ENCODE measurements at regions not wholly inside any gene's neighbourhood (a gene's known extent, or its start where the extent isn't known, plus 50 kb on each side); places are given as distances from the start of the nearest gene placed in this dataset.
A peak's percentile ranks its signal among the peaks of the same experiment; 100 is the strongest.

DNA sequence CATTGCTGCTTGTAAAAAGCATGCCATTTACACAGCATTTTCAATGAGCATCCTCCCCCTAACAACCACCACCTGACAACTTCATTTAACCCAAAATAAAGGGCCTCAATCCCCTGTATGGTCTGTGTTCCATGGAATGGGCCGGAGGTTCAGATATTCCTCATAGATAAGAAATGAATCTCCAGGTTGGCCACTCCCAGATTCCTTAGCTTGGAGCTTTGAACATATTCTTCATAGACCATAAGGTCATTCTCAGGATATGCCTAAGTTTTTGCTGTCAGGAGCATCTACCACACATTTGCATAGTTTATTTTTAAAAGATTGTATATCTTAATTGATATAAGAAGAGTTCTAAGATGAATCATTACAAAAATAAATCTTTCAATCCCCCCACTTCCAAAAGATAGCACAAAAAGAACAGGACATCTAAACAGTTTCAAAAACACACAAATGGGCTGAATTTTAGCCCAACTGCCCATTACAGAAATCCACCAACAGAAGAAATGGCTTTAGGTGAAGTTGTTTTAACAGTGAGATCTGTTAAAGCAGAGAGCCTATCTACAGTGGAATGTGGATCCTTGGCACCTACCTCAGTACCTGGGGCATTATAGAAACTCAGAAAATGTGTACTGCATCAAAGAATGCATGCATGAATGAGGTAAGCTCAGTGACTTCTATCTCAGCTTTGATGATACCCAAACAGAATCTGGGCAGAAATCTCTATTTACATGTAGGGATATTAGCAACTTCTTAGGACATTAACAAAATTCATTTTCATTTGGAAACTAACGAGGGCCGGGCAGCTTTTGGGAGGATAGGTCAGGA is 179.8 kb downstream of the SEC61B start:
- no peak for DNase-seq

DNA sequence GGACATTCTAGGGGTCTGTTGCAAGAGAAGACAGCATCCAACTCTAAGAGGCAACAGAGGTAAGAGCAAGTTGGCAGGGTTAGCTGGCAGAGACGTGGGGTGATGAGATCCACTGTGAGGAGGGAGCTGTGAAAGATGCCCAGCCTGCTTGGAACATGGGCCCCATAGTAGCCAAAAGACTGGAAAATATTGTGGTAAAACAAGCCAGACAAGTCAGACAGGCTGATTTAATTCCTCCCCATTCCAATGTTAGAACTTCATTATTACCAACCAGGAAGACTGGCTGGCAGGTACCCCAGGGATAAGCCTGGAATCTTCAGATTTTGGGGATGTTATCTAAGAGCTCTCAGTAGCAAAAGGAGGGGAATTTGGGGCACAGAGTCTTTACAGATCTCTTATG is 181.3 kb downstream of the SEC61B start:
- DNase-seq: no peak

- DNase-seq: no peak
Observed at GRCh38 chr9:99405359-99405758, 183.3 kb downstream of the SEC61B start.

DNA sequence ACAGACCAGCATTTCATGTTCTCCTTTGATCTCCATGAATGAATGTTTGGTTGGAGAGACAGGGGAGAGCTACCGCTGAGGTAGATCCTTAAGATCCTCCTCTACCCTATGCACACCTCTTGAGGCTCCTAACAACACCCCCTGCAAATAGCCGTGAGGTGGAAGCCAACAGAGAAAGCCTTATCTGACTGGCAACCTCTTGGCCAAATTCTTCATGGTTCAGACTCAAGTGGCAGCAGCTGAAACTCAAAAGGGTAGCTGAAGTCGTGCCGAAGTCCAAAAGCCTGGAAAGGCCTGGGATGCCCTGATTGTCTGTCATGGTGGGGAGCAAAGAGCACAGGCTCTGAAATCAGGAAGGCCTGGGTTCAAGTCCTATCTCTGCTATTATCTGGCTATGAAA is 184.9 kb downstream of the SEC61B start:
- DNase-seq: no peak

DNA sequence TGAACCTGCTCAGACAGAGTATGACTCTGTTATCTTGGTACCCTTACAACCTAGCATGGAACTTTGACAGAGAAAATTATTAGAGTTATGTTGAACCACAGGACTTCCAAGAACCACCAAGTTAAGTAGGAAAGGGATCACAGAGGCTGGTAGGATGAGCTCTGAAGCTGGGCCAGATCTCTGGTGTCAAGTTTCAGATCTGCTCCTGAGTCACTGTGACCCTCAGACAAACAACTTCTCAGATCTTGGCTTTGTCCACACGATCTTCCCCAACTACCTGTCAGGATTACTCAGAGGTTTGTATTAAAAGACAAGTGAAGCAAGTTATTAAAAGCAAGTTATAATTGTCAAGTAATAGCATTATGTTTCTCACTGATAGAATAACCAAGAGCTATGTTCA is 189.0 kb downstream of the SEC61B start:
- no peak for DNase-seq

GRCh38 chr9:99411479-99412115 is 189.5 kb downstream of the SEC61B start:
- peak in 2 of 3 experiments; percentile 83 to 97 for DNase-seq

- DNase-seq: no peak
Observed at GRCh38 chr9:99412606-99413005, 190.5 kb downstream of the SEC61B start.

GRCh38 chr9:99414321-99414720 is 192.2 kb downstream of the SEC61B start:
- no peak for DNase-seq

DNA sequence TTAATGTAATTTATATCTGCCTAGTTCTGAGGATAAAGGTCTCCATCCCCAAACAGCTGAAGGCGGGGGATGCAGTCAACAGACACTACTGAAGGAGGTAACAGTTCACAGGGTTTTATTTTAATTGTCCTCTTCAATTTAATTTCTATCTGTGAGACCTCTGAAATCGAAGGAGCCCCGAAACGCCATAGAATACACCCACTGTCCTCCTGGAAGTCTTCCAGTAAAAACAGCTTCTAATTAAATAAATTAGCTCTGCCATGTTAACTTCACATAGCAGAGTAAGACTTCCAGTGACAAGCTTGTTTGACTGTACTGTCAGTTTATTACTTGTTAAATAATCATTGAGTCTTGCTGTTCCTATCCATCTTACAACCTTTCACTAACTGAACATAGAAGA is 193.5 kb downstream of the SEC61B start:
- no peak for DNase-seq

DNA sequence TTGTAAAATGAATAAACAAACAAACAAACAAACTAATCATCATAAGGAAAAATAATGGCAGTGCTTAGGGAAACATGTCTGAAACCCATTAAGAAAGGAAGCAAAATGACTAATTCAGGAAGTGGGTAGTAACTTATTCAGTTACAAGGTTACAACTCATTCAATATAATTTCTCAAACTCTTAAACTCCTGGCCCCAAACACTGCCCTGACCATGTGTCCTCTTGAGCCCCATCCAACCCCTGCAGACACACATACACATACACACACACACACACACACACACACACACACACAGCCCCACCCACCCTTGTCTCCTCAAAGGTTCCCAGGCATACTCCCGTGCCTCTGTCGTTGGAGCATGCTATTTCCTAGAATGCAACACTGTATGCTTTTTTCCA is 193.9 kb downstream of the SEC61B start:
- DNase-seq: no peak

GRCh38 chr9:99419070-99419469 is 197.0 kb downstream of the SEC61B start:
- DNase-seq: peak in 1 of 3 experiments; percentile 21

- DNase-seq: no peak
Observed at GRCh38 chr9:99421369-99421768, 199.3 kb downstream of the SEC61B start.

DNA sequence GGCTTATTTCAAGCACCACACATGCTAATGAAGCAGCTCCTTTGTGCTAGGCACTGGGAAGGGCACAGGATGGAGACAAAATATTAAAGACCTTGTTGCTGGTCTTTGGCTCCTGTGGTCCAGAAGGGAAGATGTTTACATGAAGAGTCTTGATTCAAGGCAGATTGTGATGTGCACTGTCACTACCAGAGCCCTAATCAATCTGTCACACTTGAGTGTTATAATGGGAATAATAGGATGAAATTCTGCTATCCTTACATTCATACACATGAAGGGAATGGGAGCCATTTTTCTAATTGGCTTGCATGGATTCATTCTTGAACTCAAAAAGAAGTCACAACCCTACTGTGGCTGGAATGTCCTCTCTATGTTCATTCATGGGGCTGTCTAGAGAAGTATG is 203.0 kb downstream of the SEC61B start:
- no peak for DNase-seq

GRCh38 chr9:99425923-99426842 is 204.1 kb downstream of the SEC61B start:
- no peak for DNase-seq

DNA sequence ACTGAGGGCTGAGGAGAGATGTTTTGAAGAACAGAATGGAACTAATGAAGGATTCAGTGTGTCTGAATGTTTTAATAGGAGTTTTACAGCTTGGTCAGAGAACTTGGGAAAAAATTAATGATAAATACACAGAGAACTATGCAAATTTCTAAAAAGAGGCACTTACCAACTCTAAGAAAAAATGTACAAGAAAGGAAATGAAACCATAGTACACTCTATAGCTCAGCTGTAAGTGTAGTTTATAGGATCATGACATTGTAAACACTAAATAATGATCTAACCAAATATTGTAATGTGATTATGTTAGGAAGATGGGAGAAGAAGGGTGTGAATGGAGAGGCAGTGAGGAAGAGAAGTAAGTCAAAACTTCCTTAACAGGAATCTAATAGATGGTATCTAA is 205.2 kb downstream of the SEC61B start:
- no peak for DNase-seq

GRCh38 chr9:99430301-99430700 is 208.2 kb downstream of the SEC61B start:
- DNase-seq: no peak

- DNase-seq: no peak
Observed at GRCh38 chr9:99431103-99431502, 209.0 kb downstream of the SEC61B start.

GRCh38 chr9:99432075-99432474 is 210.0 kb downstream of the SEC61B start:
- DNase-seq: no peak

DNA sequence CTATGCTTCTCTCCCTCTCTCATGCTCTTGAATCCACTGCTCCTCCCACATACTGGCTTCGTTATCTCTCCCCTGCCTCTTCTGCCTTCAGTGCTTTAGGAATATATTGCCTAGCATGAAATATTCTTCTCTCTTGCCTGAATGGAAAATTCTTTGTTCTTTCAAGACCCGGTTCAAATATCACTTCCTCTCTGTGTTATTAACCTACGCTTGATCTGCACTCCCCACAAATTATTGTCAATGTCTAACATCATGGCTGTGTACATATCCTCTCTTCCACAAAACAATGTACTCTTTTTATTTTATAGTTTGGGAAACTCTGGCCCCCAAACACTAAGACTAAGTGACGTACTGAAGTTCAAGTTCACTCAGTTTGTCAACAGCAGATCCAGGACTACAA is 211.0 kb downstream of the SEC61B start:
- no peak for DNase-seq

- no peak for DNase-seq
Observed at GRCh38 chr9:99433555-99433954, 211.5 kb downstream of the SEC61B start.

- DNase-seq: no peak
Observed at GRCh38 chr9:99436616-99437015, 214.5 kb downstream of the SEC61B start.

DNA sequence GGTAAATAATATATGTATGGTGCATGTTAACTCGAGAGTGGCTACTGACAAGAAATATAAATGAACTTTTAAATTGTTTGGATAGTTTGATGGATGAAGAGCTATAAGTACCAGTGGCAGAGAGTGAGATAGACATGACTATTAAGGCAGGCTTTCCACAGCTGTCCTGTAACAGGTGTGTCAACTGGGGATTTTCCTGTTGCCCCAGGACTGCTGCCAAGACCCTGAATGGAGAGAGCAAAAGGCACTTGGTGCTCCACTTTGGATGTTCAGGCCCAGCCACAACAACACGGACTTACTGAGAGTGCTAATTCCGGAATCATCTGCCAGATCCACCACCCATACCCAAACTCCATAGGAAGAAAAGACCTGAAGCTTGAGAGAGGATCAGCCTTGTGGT is 215.1 kb downstream of the SEC61B start:
- DNase-seq: no peak

DNA sequence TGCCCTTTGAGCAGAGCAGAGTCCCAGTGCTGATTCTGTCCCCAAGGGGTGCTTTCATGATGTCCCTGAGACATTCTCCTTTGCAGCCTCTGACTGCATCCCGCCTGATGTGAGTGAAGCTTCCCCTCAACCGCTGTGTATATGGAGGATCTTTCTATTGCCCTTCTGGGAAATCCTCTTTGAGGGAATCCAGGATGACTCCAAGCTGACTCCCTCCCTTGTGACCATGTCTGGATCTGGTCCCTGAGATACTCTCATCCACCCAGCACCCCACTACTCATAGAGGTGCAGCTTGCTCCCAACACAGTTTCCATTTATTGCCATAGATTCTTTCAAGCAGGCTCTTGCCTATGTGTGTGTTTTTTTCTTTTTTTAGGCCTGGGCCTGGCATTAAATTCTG is 216.5 kb downstream of the SEC61B start:
- no peak for DNase-seq

GRCh38 chr9:99441829-99442228 is 219.7 kb downstream of the SEC61B start:
- no peak for DNase-seq
